ENCODE measurements at regions not wholly inside any gene's neighbourhood (a gene's known extent, or its start where the extent isn't known, plus 50 kb on each side); places are given as distances from the start of the nearest gene placed in this dataset.

GRCh38 chr5:114782177-114782576 is 387.5 kb downstream of the TRIM36 start:
- no peaks in the 10 kb centered on the region for H3K36me3 ChIP-seq
- no peak for DNase-seq
- no peaks in the 10 kb centered on the region for H3K27me3 ChIP-seq
- no peak overlapping the region for H3K9ac ChIP-seq (ENCODE audit: low read depth in 2 of 2, low read length in 2 of 2)
- no peak overlapping the region for H3K27ac ChIP-seq
- H3K4me1 ChIP-seq = no peaks in the 10 kb centered on the region
- H3K9me3 ChIP-seq = no peaks in the 10 kb centered on the region
- H3K4me3 ChIP-seq = no peak overlapping the region
- TF ChIP-seq, protein P1, sequence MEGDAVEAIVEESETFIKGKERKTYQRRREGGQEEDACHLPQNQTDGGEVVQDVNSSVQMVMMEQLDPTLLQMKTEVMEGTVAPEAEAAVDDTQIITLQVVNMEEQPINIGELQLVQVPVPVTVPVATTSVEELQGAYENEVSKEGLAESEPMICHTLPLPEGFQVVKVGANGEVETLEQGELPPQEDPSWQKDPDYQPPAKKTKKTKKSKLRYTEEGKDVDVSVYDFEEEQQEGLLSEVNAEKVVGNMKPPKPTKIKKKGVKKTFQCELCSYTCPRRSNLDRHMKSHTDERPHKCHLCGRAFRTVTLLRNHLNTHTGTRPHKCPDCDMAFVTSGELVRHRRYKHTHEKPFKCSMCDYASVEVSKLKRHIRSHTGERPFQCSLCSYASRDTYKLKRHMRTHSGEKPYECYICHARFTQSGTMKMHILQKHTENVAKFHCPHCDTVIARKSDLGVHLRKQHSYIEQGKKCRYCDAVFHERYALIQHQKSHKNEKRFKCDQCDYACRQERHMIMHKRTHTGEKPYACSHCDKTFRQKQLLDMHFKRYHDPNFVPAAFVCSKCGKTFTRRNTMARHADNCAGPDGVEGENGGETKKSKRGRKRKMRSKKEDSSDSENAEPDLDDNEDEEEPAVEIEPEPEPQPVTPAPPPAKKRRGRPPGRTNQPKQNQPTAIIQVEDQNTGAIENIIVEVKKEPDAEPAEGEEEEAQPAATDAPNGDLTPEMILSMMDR (IDR thresholded peaks at IDR 0.05) = no peak
- intact Hi-C loops (cut with DNase I) = no loop called here

DNA sequence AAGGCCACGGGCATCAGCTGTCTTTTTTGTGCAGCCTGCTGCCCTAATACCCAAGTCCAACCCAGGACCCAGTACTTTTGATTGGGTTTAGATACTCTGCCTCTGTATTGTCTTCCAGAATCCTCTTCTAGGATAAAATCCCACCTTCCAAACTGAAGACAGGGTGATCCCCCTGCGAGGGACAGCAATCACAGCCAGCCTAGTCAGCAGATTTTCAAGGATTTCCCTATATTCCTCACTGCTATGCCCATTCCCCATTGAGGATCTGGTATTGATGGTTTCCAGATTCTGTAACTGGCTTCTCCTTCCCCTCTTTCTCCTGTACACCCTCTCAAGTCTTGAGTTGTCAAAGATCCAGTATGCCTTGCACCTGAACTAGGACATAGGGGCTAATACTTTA is 389.4 kb downstream of the TRIM36 start:
- H3K4me3 ChIP-seq = no peak overlapping the region
- no peaks in the 10 kb centered on the region for H3K27me3 ChIP-seq
- no peaks in the 10 kb centered on the region for H3K9me3 ChIP-seq
- intact Hi-C loops (cut with DNase I) = no loop called here
- H3K4me1 ChIP-seq = no peaks in the 10 kb centered on the region
- TF ChIP-seq, protein P1 (IDR thresholded peaks at IDR 0.05) = no peak
- H3K9ac ChIP-seq (ENCODE audit: low read depth in 2 of 2, low read length in 2 of 2) = no peak overlapping the region
- no peaks in the 10 kb centered on the region for H3K36me3 ChIP-seq
- no peak overlapping the region for H3K27ac ChIP-seq
- DNase-seq = no peak

DNA sequence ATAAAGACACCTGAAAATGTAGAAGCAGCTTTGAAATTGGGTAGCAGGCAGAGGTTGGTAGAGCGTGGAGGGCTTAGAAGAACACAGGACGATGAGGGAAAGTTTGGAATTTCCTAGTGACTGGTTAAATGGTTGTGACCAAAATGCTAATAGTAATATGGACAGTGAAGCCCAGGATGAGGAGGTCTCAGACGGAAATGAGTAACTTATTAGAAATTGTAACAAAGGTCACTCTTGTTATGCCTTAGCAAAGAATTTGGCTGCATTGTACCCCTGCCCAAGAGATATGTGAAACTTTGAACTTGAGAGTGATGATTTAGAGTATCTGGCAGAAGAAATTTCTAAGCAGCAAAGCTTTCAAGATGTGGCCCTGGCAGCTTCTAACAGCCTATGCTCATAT is 382.5 kb downstream of the KCNN2 start:
- no peak overlapping the region for H3K4me3 ChIP-seq
- DNase-seq = no peak
- TF ChIP-seq, protein P1 (IDR thresholded peaks at IDR 0.05) = no peak
- no peak overlapping the region for H3K27ac ChIP-seq
- no peaks in the 10 kb centered on the region for H3K27me3 ChIP-seq
- H3K4me1 ChIP-seq = no peaks in the 10 kb centered on the region
- intact Hi-C loops (cut with DNase I) = no loop called here
- no peak overlapping the region for H3K9ac ChIP-seq (ENCODE audit: low read depth in 2 of 2, low read length in 2 of 2)
- H3K36me3 ChIP-seq = no peaks in the 10 kb centered on the region
- no peaks in the 10 kb centered on the region for H3K9me3 ChIP-seq

DNA sequence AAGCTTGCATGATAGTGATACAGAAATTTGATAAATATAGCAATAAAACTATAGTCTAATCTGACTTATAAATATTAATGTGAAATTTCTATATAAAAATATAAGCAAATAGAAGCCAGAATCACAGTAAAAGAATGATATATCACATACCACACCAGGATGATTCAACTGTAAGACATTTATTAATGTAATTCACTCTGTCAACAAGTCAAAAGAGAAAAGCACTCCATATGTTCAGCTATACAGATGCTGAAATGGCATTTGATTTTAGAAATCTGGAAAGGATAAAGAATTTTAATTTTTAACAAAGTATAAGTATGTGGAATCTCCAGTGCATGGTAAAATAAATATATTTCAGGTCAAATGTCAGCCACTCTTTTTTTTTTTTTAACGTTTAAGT is 372.4 kb downstream of the KCNN2 start:
- intact Hi-C loops (cut with DNase I) = no loop called here
- no peaks in the 10 kb centered on the region for H3K36me3 ChIP-seq
- no peaks in the 10 kb centered on the region for H3K27me3 ChIP-seq
- H3K9ac ChIP-seq (ENCODE audit: low read depth in 2 of 2, low read length in 2 of 2) = no peak overlapping the region
- no peak overlapping the region for H3K27ac ChIP-seq
- DNase-seq = no peak
- H3K4me3 ChIP-seq = no peak overlapping the region
- H3K4me1 ChIP-seq = no peaks in the 10 kb centered on the region
- no peaks in the 10 kb centered on the region for H3K9me3 ChIP-seq
- TF ChIP-seq, protein P1 (IDR thresholded peaks at IDR 0.05) = no peak

DNA sequence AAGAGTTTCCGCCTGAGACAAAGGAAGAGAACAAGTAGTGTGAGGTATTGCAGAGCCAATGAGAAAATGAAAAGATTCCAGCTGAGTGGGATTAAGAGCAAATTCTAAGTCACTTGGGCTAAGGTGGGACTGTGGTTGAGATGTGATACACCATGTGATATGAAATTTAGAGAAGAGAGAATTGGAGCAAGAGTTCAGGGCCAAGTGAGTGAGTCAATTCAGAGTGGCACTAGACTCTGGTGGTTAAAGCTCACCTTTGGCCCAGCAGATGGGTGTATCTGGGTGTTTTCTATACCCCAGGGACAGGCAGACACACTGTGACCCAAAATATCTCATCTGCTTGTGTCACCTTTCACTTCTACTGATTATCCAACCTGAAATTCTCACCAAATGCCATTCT is 368.1 kb downstream of the KCNN2 start:
- H3K27me3 ChIP-seq = no peaks in the 10 kb centered on the region
- intact Hi-C loops (cut with DNase I) = no loop called here
- H3K27ac ChIP-seq = no peak overlapping the region
- H3K9ac ChIP-seq (ENCODE audit: low read depth in 2 of 2, low read length in 2 of 2) = no peak overlapping the region
- TF ChIP-seq, protein P1 (IDR thresholded peaks at IDR 0.05) = no peak
- DNase-seq = no peak
- H3K4me3 ChIP-seq = no peak overlapping the region
- no peaks in the 10 kb centered on the region for H3K36me3 ChIP-seq
- H3K4me1 ChIP-seq = no peaks in the 10 kb centered on the region
- H3K9me3 ChIP-seq = no peaks in the 10 kb centered on the region

GRCh38 chr5:114727358-114727757 is 365.5 kb downstream of the KCNN2 start:
- Histone ChIP-seq H3K27ac (no peak overlapping the region), H3K36me3 (no peaks in the 10 kb centered on the region), H3K9ac (ENCODE audit: low read depth in 2 of 2, low read length in 2 of 2) (no peak overlapping the region), H3K4me3 (no peak overlapping the region), H3K9me3 (no peaks in the 10 kb centered on the region), H3K27me3 (no peaks in the 10 kb centered on the region), H3K4me1 (no peaks in the 10 kb centered on the region)
- TF ChIP-seq, protein P1 (IDR thresholded peaks at IDR 0.05) = no peak
- intact Hi-C loops (cut with DNase I) = no loop called here
- DNase-seq = no peak

All from colonic mucosa (tissue), 4 donors.